K562 (cell line): ENCODE measurements at regions not wholly inside any gene's neighbourhood (a gene's known extent, or its start where the extent isn't known, plus 50 kb on each side); places are given as distances from the start of the nearest gene placed in this dataset.

Source experiments
- ARNT ChIP-seq, 2 experiments: fragments of 450-650 bp; IDR thresholded peaks; 2 replicates each; pipeline ENCODE4 v1.6.1; 2016; ENCODE audit warnings: mild to moderate bottlenecking in 1 of 2
- HIVEP1 ChIP-seq: fragments of 250-450 bp; sonication (Bioruptor Pico); IDR thresholded peaks from 2 replicates; pipeline ENCODE4 v1.4.0; 2020; ENCODE audit warnings: mild to moderate bottlenecking
- ILK ChIP-seq: fragments of 450-650 bp; IDR thresholded peaks from 2 replicates; pipeline ENCODE4 v1.6.1; 2016; ENCODE audit warnings: missing genetic modification characterization, low read depth, mild to moderate bottlenecking, missing compliant biosample characterization, moderate library complexity, borderline replicate concordance
- KLF13 ChIP-seq: fragments of 450-650 bp; IDR thresholded peaks from 2 replicates; pipeline ENCODE4 v1.6.1; 2016; ENCODE audit warnings: missing genetic modification characterization, low read depth, mild to moderate bottlenecking, missing compliant biosample characterization, moderate library complexity, borderline replicate concordance
- SMAD4 ChIP-seq: fragments of 250-450 bp; sonication (Bioruptor Pico); conservative IDR thresholded peaks from 2 replicates; pipeline ENCODE4 v1.8.0; 2021; ENCODE audit warnings: inconsistent platforms, mild to moderate bottlenecking, moderate library complexity
- ZNF561 ChIP-seq: fragments of 450-650 bp; formaldehyde crosslinking; conservative IDR thresholded peaks from 2 replicates; pipeline ENCODE4 v1.4.0; 2020; ENCODE audit warnings: mild to moderate bottlenecking, moderate library complexity
- TF ChIP-seq, protein P1 (sequence below): fragments of 200-400 bp; formaldehyde crosslinking; IDR thresholded peaks from 2 replicates; pipeline ENCODE4 v1.6.1; 2017; ENCODE audit warnings: mild to moderate bottlenecking, low read depth, low read length, moderate library complexity
- TF ChIP-seq, protein P2 (sequence below): sonication (generic); formaldehyde crosslinking; IDR thresholded peaks from 2 replicates; pipeline ENCODE4 v1.5.0; 2020; ENCODE audit warnings: missing genetic modification reagents
- TF ChIP-seq, protein P3 (sequence below): fragments of 250-450 bp; sonication (Bioruptor Pico); IDR thresholded peaks from 2 replicates; pipeline ENCODE4 v1.5.0; 2021; ENCODE audit warnings: mild to moderate bottlenecking, borderline replicate concordance
- TF ChIP-seq, protein P4 (sequence below): fragments of 450-650 bp; IDR thresholded peaks from 2 replicates; pipeline ENCODE4 v1.6.1; 2016

DNA sequence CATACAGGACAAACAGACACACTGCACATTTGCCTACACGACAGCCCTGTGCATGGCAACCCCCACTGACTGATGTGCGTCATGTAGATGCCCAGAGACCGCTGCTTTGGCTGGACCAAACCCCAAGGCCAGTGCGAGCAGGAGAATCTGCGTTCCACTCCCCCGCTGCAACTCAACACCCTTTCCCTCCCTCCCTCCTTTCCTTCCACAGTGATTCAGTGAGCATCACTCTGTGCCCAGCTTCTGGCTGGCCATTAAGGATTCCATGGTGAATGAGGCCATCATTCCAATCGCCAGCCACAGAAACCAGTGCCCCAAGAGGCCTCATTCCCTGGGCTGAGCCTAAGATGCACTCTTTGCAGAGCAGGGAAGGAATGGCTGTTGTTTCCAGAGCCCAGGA lies 61.6 kb downstream of the GSX1 start (continued):
- TF ChIP-seq ARNT (IDR thresholded peaks at IDR 0.05): no peak
- no peak for TF ChIP-seq ILK (tag)
- TF ChIP-seq, protein P1, sequence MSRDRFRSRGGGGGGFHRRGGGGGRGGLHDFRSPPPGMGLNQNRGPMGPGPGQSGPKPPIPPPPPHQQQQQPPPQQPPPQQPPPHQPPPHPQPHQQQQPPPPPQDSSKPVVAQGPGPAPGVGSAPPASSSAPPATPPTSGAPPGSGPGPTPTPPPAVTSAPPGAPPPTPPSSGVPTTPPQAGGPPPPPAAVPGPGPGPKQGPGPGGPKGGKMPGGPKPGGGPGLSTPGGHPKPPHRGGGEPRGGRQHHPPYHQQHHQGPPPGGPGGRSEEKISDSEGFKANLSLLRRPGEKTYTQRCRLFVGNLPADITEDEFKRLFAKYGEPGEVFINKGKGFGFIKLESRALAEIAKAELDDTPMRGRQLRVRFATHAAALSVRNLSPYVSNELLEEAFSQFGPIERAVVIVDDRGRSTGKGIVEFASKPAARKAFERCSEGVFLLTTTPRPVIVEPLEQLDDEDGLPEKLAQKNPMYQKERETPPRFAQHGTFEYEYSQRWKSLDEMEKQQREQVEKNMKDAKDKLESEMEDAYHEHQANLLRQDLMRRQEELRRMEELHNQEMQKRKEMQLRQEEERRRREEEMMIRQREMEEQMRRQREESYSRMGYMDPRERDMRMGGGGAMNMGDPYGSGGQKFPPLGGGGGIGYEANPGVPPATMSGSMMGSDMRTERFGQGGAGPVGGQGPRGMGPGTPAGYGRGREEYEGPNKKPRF: no peak
- TF ChIP-seq, protein P2, sequence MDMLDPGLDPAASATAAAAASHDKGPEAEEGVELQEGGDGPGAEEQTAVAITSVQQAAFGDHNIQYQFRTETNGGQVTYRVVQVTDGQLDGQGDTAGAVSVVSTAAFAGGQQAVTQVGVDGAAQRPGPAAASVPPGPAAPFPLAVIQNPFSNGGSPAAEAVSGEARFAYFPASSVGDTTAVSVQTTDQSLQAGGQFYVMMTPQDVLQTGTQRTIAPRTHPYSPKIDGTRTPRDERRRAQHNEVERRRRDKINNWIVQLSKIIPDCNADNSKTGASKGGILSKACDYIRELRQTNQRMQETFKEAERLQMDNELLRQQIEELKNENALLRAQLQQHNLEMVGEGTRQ: no peak
- no peak for TF ChIP-seq ZNF561 (CRISPR knock-in tag)
- TF ChIP-seq HIVEP1 (CRISPR knock-in tag): no peak
- no peak for TF ChIP-seq KLF13 (tag)
- TF ChIP-seq, protein P3, sequence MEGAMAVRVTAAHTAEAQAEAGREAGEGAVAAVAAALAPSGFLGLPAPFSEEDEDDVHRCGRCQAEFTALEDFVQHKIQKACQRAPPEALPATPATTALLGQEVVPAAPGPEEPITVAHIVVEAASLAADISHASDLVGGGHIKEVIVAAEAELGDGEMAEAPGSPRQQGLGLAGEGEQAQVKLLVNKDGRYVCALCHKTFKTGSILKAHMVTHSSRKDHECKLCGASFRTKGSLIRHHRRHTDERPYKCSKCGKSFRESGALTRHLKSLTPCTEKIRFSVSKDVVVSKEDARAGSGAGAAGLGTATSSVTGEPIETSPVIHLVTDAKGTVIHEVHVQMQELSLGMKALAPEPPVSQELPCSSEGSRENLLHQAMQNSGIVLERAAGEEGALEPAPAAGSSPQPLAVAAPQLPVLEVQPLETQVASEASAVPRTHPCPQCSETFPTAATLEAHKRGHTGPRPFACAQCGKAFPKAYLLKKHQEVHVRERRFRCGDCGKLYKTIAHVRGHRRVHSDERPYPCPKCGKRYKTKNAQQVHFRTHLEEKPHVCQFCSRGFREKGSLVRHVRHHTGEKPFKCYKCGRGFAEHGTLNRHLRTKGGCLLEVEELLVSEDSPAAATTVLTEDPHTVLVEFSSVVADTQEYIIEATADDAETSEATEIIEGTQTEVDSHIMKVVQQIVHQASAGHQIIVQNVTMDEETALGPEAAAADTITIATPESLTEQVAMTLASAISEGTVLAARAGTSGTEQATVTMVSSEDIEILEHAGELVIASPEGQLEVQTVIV: no peak
- TF ChIP-seq, protein P4, sequence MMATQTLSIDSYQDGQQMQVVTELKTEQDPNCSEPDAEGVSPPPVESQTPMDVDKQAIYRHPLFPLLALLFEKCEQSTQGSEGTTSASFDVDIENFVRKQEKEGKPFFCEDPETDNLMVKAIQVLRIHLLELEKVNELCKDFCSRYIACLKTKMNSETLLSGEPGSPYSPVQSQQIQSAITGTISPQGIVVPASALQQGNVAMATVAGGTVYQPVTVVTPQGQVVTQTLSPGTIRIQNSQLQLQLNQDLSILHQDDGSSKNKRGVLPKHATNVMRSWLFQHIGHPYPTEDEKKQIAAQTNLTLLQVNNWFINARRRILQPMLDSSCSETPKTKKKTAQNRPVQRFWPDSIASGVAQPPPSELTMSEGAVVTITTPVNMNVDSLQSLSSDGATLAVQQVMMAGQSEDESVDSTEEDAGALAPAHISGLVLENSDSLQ: no peak
- no peak for TF ChIP-seq SMAD4
